Spleen (tissue), 11 donors: ENCODE measurements at regions not wholly inside any gene's neighbourhood (a gene's known extent, or its start where the extent isn't known, plus 50 kb on each side); places are given as distances from the start of the nearest gene placed in this dataset.

Source experiments
- DNase-seq: peaks from one replicate; pipeline ENCODE4 v3.0.0-alpha.2; 2020
- H3K27ac ChIP-seq, 8 donors: fragments of 200-600 bp; sonication (generic) in 7 of 8; 1 replicate in 4 of 8; 2 replicates in 4 of 8; pipeline versions ENCODE4 v1.5.0 to v1.8.0; 2016 to 2021; ENCODE audit warnings: inconsistent platforms in 4 of 8, mild to moderate bottlenecking in 4 of 8, moderate library complexity in 1 of 8
- H3K27me3 ChIP-seq, 7 donors: fragments of 200-600 bp; sonication (generic) in 6 of 7; replicated peaks in 1 of 7; 1 replicate in 4 of 7; 2 replicates in 3 of 7; pipeline versions ENCODE4 v1.5.0 to v1.8.0; 2016 to 2021; ENCODE audit warnings: inconsistent platforms in 3 of 7, mild to moderate bottlenecking in 1 of 7
- H3K36me3 ChIP-seq, 6 donors: fragments of 200-600 bp; sonication (generic) in 5 of 6; 1 replicate in 4 of 6; 2 replicates in 2 of 6; pipeline versions ENCODE4 v1.5.0 to v1.8.0; 2016 to 2021; ENCODE audit warnings: inconsistent platforms in 2 of 6
- H3K4me1 ChIP-seq, 6 donors: fragments of 200-600 bp; sonication (generic) in 5 of 6; 1 replicate in 3 of 6; 2 replicates in 3 of 6; pipeline versions ENCODE4 v1.5.0 to v1.8.0; 2016 to 2021; ENCODE audit warnings: inconsistent platforms in 3 of 6
- H3K4me3 ChIP-seq, 8 donors: fragments of 200-600 bp; sonication (generic) in 7 of 8; 1 replicate in 4 of 8; 2 replicates in 4 of 8; pipeline versions ENCODE4 v1.5.0 to v1.8.0; 2016 to 2021; ENCODE audit warnings: inconsistent platforms in 4 of 8, mild to moderate bottlenecking in 4 of 8, moderate library complexity in 2 of 8
- H3K9me3 ChIP-seq, 8 donors: fragments of 200-600 bp; sonication (generic) in 7 of 8; 1 replicate in 4 of 8; 2 replicates in 4 of 8; pipeline versions ENCODE4 v1.5.0 to v1.8.0; 2016 to 2021; ENCODE audit warnings: inconsistent platforms in 4 of 8
- POLR2A ChIP-seq, 3 donors: fragments of 450-650 bp; IDR thresholded peaks; one replicate each; pipeline ENCODE4 v1.5.1; 2017; ENCODE audit warnings: antibody characterized with exemption in 3 of 3, mild to moderate bottlenecking in 1 of 3
- POLR2AphosphoS5 ChIP-seq, 3 donors: sonication (generic); formaldehyde crosslinking; IDR thresholded peaks; one replicate each; pipeline ENCODE4 v1.5.1; 2017; ENCODE audit warnings: antibody characterized with exemption in 3 of 3
- WGBS, 5 donors: extraction: QIAGEN DNeasy Blood & Tissue Kit in 3 of 5; methylation state at CpG; one replicate each; pipeline versions ENCODE4 v1.1.5 to v1.1.7; 2013 to 2018; 5-methylcytosine and 5-hydroxymethylcytosine counted together
- intact Hi-C: fragments of 100-400 bp; cut with DNase I; formaldehyde crosslinking; loops from one replicate; pipeline ENCODE4 v1.15.0; 2023; ENCODE audit warnings: low total_unique reads
- TF ChIP-seq, protein P1 (sequence below), 11 experiments: fragments of 200-600 bp in 7 of 11; fragments of 450-650 bp in 4 of 11; sonication (generic) in 4 of 11; IDR thresholded peaks in 8 of 11; conservative IDR thresholded peaks in 3 of 11; 1 replicate in 7 of 11; 2 replicates in 4 of 11; pipeline versions ENCODE4 v1.4.0 to v1.8.0; 2016 to 2021; ENCODE audit warnings: antibody characterized with exemption in 11 of 11, inconsistent platforms in 4 of 11, mild to moderate bottlenecking in 1 of 11
- donor health status: healthy with polysubstance abuse.
- donor health status: DM: no; HTN: no; CAD: no; lungs with moderate emphysema.
- donor health status: DM: no; HTN: no; CAD: no.
- donor health status: Bipolar disorder and iron deficiency.
- donor health status: healthy.
- donor health status: DM: no; HTN: no; CAD: no.
- donor health status: DM: yes; HTN: yes; CAD: no.

DNA sequence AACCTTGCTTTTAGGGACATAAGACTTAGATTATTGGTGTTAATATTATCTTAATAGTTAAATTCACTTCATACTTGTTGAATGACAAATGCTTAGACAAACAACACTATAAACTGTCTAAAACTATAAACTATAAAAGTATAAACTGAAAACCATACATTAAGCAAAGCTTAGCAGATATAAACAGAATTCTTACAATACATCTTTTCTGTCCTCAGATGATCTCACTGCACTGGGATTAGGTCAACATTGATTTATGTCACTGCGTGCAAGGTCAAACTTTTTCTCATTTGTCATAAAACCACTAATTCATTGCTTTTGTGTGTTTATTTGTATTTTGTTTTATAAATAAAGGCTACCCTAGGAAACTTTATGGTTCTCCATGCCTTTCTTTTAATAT lies 1491.8 kb downstream of the NCAM2 start:
- Histone ChIP-seq H3K9me3 (peaks cover 0 to 9% (median 4%) of the 10 kb centered on the region in 8 donors), H3K27ac (no peak overlapping the region), H3K36me3 (no peaks in the 10 kb centered on the region), H3K4me3 (no peak overlapping the region), H3K4me1 (no peaks in the 10 kb centered on the region), H3K27me3 (no peaks in the 10 kb centered on the region)
- DNase-seq, result no peak
- TF ChIP-seq POLR2A (IDR thresholded peaks at IDR 0.05) (no peak), POLR2AphosphoS5 (IDR thresholded peaks at IDR 0.05) (no peak)
- TF ChIP-seq, protein P1, sequence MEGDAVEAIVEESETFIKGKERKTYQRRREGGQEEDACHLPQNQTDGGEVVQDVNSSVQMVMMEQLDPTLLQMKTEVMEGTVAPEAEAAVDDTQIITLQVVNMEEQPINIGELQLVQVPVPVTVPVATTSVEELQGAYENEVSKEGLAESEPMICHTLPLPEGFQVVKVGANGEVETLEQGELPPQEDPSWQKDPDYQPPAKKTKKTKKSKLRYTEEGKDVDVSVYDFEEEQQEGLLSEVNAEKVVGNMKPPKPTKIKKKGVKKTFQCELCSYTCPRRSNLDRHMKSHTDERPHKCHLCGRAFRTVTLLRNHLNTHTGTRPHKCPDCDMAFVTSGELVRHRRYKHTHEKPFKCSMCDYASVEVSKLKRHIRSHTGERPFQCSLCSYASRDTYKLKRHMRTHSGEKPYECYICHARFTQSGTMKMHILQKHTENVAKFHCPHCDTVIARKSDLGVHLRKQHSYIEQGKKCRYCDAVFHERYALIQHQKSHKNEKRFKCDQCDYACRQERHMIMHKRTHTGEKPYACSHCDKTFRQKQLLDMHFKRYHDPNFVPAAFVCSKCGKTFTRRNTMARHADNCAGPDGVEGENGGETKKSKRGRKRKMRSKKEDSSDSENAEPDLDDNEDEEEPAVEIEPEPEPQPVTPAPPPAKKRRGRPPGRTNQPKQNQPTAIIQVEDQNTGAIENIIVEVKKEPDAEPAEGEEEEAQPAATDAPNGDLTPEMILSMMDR (IDR thresholded peaks at IDR 0.05 in 8 of 11, conservative IDR thresholded peaks at IDR 0.05 in 3 of 11), result no peak
- WGBS, 5 donors, result 70 to 90% (median 78%) methylated on average over 1 of the region's 1 CpG
- intact Hi-C loops, result no loop called here

- no peak for DNase-seq
- TF ChIP-seq POLR2AphosphoS5 (IDR thresholded peaks at IDR 0.05) (no peak), POLR2A (IDR thresholded peaks at IDR 0.05) (no peak)
- TF ChIP-seq, protein P1 (IDR thresholded peaks at IDR 0.05 in 8 of 11, conservative IDR thresholded peaks at IDR 0.05 in 3 of 11), result no peak
- no peak overlapping the region for H3K27ac ChIP-seq
- 20 to 47% (median 27%) methylated on average over 3 of the region's 3 CpGs for WGBS, 5 donors
- no peak overlapping the region for H3K4me3 ChIP-seq
- H3K4me1 ChIP-seq, result no peaks in the 10 kb centered on the region
- H3K9me3 ChIP-seq, result peaks cover 0 to 17% (median 0%) of the 10 kb centered on the region in 8 donors
- H3K36me3 ChIP-seq, result no peaks in the 10 kb centered on the region
- intact Hi-C loops, result no loop called here
- H3K27me3 ChIP-seq, result no peaks in the 10 kb centered on the region
Measured at GRCh38 chr21:22516230-22516629, 1518.0 kb downstream of the NCAM2 start.

DNA sequence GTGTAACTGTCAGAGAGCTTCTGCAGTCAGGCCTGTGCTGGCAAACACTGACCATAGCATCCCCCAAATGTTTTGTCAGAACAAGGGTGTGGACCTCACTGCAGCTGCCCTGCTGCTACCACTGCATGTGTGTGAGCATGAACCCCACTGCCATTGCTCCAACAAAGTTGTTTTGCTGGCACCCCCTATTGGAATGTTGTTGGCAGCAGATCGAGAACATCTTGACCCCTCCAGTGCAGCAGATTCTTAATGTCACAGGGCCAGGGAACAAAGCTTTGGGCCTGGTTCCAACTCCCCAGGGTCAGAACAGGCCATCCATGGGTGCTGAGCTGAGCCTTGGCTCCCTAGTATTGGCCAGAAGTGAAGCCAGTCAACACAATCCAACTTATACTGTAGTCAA lies 1537.4 kb downstream of the NCAM2 start:
- 70 to 88% (median 75%) methylated on average over 1 of the region's 1 CpG for WGBS, 5 donors
- H3K27me3 ChIP-seq, result no peaks in the 10 kb centered on the region

GRCh38 chr21:22536509-22536908 lies 1538.3 kb downstream of the NCAM2 start:
- Histone ChIP-seq H3K4me1 (no peaks in the 10 kb centered on the region), H3K36me3 (no peaks in the 10 kb centered on the region), H3K4me3 (no peak overlapping the region), H3K9me3 (peaks cover 0 to 56% (median 36%) of the 10 kb centered on the region in 8 donors), H3K27me3 (no peaks in the 10 kb centered on the region), H3K27ac (no peak overlapping the region)
- no peak for TF ChIP-seq POLR2A (IDR thresholded peaks at IDR 0.05)
- TF ChIP-seq, protein P1 (IDR thresholded peaks at IDR 0.05 in 8 of 11, conservative IDR thresholded peaks at IDR 0.05 in 3 of 11), result no peak
- no peak for TF ChIP-seq POLR2AphosphoS5 (IDR thresholded peaks at IDR 0.05)
- intact Hi-C loops, result no loop called here
- DNase-seq, result no peak

More for the DNA sequence above, 1537.4 kb downstream of the NCAM2 start:
- no peaks in the 10 kb centered on the region for H3K36me3 ChIP-seq
- no peak for DNase-seq
- H3K27ac ChIP-seq, result no peak overlapping the region
- no peaks in the 10 kb centered on the region for H3K4me1 ChIP-seq
- H3K9me3 ChIP-seq, result peaks cover 0 to 50% (median 29%) of the 10 kb centered on the region in 8 donors
- TF ChIP-seq, protein P1 (IDR thresholded peaks at IDR 0.05 in 8 of 11, conservative IDR thresholded peaks at IDR 0.05 in 3 of 11), result no peak
- TF ChIP-seq POLR2AphosphoS5 (IDR thresholded peaks at IDR 0.05), result no peak
- no peak for TF ChIP-seq POLR2A (IDR thresholded peaks at IDR 0.05)
- intact Hi-C loops, result no loop called here
- H3K4me3 ChIP-seq, result no peak overlapping the region
